Activated T-cell treated with anti-CD3 and anti-CD28 coated beads, Interleukin-2, amount 50 U/mL, for 1 hour (primary cell): ENCODE measurements at regions not wholly inside any gene's neighbourhood (a gene's known extent, or its start where the extent isn't known, plus 50 kb on each side); places are given as distances from the start of the nearest gene placed in this dataset.

Experiments
- DNase-seq: peaks from one replicate; pipeline ENCODE4 v3.0.0-alpha.2; 2020

- no peak for DNase-seq
Measured at GRCh38 chr7:47145186-47145725, 436.7 kb downstream of the TNS3 start.

DNA sequence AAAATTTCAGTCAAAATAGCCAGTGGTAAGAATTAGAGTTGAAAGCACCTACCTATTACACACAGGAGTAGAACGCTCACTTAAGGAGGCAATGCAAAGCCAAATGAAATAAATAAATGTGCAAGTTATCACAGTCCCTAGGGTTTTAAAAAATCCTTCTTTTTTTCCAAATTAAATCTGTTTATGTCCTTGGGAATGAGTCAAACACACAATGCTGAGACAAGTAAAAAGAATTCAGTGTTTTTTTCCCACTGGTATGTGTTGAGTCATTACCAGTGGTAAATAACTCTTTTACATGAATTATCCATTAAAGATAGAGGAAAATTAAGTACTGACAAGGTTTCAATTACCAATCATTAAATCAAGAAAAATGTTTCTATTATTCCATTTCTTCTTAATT lies 438.6 kb downstream of the TNS3 start:
- no peak for DNase-seq

GRCh38 chr7:47142867-47143175 lies 439.1 kb downstream of the TNS3 start:
- no peak for DNase-seq

DNA sequence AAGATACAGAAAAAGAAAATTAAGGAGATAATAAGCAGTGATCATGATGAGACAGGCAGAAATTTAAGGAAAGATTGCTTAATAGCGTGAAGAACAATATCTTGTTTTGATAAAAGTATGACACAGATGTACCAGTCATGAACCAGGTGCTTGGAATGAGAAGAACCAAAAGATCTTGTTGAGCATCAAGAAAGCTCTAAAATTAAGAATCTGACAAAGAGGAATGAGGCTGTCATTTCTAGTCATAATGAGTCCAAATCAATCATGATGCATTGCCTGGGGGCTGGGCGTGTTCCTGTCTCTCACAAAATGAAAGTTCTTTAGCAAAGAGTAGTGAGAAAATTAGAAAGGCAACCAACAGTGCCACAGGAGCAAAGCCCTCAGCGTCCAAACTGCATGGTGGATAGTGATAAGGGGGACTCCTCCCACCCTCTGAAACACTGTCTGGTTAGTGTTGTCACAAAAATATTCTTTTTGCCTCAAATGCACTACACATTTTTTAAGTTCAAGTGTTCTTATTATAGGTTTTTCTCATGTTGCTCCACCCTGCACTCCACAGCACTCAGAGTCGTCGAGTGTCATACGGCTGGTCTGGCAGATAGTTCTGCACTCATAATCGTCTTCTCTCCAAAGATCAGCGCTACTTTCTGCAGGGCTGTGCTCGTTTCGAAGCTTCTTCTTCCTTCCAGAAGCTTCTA lies 439.6 kb downstream of the TNS3 start:
- DNase-seq: no peak

GRCh38 chr7:47132471-47132870 lies 449.4 kb downstream of the TNS3 start:
- no peak for DNase-seq

- DNase-seq: no peak
Measured at GRCh38 chr7:47128700-47129099, 453.2 kb downstream of the TNS3 start.

DNA sequence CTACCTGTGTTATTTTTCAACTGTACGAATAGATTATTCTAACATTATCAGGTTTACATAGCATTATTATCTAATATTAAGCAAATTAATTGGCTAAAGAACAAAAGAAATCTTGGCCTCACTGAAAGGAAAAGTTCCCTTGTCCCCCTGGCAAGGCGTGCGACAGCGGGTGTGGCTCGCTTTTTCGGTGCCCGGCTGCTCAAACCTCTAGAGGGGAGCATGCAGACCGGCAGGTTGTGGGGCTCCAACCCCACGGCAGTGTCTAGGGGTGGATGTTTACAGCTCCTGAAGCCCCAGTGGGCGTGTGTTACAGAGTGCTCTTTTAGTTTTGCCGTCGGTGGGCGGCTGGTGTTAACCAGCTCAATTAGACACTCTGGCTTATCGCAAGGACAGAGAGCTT lies 456.4 kb downstream of the TNS3 start:
- no peak for DNase-seq

DNA sequence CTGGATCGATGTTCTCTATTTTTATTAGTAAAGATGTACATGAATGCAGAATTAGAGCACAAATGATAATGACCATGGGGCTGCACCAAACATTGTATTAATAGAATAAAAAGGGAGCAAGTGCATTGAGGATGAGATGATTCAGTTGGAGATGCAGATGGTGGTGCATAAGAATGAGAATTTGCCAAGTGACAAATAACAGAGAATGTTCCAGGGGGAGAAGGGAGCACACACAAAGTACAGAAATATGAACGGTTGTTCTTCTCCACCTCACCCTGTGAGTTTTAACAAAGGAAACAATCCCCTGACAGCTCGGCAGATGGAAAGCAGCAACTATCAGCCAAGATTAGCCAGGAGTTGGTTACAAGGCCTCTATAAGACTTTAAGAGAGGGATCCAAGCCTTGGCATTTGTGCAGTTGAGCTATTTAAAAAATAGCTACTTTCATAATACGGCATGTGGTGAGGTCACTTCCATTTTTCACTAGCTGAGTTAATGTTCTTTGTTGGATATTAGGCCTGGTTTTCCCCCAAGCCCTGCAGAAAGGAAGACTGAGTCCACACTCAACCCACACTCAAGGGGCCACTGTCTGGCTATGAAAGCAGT lies 462.5 kb downstream of the TNS3 start:
- no peak for DNase-seq

DNA sequence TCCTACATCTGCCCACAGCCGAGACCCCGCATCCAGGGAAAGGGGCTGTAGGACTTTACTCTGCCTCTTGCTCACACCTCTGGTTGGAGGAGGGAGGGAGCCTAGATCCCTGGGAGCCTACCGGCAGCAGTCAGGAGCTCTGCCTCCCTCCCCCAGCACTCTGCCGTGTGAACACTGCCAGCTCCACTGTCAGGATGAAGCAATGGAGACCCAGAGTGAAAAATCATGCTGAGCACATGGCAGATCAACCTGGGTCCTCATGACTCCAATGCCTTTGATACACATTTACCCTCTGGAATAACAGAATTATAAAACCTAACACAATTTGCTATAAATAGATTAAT lies 477.7 kb downstream of the TNS3 start:
- no peak for DNase-seq

- DNase-seq: no peak
Measured at GRCh38 chr7:47103498-47104205, 478.3 kb downstream of the TNS3 start.

DNA sequence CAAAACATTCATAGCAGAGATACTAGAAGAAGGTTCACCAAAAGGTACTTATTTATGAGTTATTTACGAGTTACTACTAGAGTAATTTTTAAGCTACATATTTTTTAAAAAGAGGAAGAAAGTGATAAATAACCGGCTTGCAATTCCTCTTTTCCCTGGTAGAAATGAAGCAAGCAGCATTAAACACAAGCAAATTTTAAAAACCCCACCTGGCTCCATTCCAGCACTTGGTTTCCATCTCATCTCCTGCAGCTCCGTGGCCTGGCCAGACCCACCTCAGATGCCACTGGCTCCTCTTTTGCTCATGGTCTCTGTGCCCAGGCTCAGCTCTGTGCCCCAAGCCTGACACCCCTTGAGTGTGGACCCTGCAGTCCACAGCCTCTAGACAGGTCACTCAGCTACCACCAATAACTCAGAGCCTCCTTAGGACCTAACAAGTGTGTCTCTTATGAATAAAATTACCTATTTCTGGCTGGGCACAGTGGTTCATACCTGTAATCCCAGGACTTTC lies 479.5 kb downstream of the TNS3 start:
- no peak for DNase-seq

GRCh38 chr7:47100817-47101435 lies 481.0 kb downstream of the TNS3 start:
- no peak for DNase-seq

DNA sequence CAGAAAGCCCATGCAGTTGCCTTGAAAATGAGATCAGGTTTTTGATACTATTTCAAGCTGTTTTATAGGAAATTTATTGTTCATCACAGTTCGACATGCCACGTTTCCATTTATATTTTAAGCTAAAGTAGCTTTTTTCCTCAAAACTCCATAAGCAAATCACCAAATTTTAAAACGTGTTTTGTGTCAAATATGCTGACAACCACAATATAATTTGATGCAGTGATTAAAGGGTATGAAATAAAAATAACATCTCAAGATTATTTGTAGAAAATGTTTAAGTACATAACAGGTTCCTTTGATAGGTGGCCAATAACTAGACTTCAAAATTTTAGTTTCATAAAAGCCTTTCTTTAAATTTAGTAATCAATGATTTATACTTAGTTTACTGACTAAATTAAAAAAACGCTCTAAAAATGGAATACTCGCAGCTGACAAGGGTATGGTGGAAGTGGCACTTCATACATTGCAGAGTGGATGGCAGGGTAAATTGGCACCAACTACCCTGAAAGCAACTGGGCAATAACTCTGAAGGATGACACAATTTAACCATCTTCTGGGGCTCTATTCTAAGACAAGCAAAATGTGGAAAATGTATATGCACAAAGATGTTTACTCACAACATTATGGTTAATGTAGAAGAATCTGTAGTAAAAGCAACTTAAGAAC lies 481.6 kb downstream of the TNS3 start:
- DNase-seq: no peak

GRCh38 chr7:47097431-47097830 lies 484.5 kb downstream of the TNS3 start:
- no peak for DNase-seq

- DNase-seq: no peak
Measured at GRCh38 chr7:47095946-47096345, 486.0 kb downstream of the TNS3 start.

- no peak for DNase-seq
Measured at GRCh38 chr7:47094462-47094861, 487.4 kb downstream of the TNS3 start.

GRCh38 chr7:47093320-47094234 lies 488.3 kb downstream of the TNS3 start:
- DNase-seq: no peak

DNA sequence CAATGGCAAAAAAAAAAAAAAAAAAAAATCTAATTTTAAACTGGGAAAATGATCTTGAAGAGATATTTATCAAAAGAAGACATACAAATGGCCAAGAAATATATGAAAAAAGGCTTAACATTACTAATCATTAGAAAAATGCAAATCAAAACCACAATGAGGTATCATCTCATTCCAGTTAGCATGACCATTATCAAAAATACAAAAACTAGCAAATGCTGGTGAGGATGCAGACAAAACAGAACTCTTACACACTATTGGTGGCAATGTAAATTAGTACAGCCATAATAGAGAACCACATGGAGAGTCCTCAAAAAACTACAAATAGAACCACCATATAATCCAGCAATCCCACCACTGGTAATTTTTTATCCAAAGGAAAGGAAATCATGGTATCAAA lies 489.6 kb downstream of the TNS3 start:
- DNase-seq: no peak

- no peak for DNase-seq
Measured at GRCh38 chr7:47091141-47091540, 490.8 kb downstream of the TNS3 start.

- DNase-seq: no peak
Measured at GRCh38 chr7:47089461-47089860, 492.4 kb downstream of the TNS3 start.

DNA sequence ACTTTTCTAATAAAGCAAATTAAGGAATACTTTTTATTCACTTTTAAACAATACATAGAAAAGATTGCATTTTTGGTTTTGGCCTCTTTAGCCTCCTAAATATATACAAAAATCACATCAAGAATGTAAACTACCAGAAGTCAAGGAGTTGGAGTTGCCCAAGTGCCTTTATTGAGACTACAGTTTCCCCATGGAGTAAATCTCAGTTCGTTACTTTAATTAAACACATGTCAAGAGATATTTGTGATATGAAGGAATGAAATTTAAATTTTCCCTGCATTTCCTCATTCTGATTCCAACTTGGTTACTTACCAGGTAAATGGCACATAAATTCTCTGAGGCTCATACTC lies 492.9 kb downstream of the TNS3 start:
- DNase-seq: no peak
